Activated CD4-positive, alpha-beta T cell treated with anti-CD3 and anti-CD28 coated beads, Interleukin-2, amount 50 U/mL, for 24 hours (primary cell): ENCODE measurements at regions not wholly inside any gene's neighbourhood (a gene's known extent, or its start where the extent isn't known, plus 50 kb on each side); places are given as distances from the start of the nearest gene placed in this dataset.
"Not testable (repeated sequence)": the region's sequence is repeated elsewhere in the genome, so short reads cannot be mapped to it uniquely, and the experiment has no call there.

Experiments
- DNase-seq, 2 donors: peaks; one replicate each; pipeline ENCODE4 v3.0.0-alpha.2; 2020; ENCODE audit warnings: low read depth in 1 of 2, low spot score in 1 of 2

- DNase-seq, result no peak
These were observed 379.9 kb downstream of the AEBP2 start for GRCh38 chr12:19819231-19819630.

GRCh38 chr12:19822476-19822875 is 383.2 kb downstream of the AEBP2 start:
- DNase-seq, result no peak

DNA sequence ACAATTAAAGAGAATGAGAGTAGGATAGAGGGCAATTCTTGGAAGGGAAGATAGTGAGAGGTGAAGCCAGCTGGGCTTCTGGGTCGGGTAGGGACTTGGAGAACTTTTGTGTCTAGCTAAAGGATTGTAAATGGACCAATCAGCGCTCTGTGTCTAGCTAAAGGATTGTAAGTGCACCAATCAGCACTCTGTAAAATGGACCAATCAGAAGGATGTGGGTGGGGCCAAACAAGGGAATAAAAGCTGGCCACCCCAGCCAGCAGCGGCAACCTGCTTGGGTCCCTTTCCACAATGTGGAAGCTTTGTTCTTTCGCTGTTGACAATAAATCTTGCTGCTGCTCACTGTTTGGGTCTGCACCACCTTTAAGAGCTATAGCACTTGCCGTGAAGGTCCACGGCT is 384.0 kb downstream of the AEBP2 start:
- DNase-seq, result not testable (repeated sequence)

GRCh38 chr12:19826980-19827550 is 387.8 kb downstream of the AEBP2 start:
- no peak for DNase-seq

DNA sequence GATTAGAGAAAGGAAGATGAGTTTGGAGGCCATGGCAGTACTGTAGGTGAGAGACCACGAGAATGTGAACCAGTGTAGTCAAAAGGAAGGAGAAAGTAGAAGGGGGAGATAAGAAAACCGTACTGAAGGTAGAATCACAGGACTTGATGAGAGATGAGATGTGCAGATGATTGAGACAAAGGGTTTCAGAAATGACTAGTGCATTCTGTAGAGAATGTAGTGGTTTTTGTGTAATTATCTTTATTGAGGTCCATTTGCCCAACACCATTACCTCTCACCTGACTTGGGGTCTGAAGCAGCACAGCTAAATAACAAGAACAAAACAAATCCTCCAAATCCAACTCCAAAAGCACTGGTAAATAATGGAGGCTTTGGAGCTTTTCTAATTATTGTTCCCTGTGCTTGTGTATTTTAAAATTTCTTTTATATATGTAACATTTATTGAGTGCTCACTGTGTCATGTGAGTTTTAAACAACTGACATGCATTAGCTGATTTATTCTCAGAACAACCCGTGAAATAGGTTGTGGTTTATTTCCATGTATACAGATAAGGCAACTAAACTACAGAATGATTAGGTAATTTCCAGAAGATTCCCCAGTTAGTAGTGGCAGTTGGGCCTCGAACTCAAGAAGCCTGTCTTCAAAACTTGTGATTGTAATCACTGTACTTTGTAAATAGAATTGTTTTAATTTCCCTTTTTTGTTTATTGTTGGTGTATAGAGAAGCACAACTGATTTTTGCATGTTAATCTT is 390.0 kb downstream of the AEBP2 start:
- no peak for DNase-seq

GRCh38 chr12:19830446-19830845 is 391.2 kb downstream of the AEBP2 start:
- no peak for DNase-seq

GRCh38 chr12:19833775-19834501 is 394.6 kb downstream of the AEBP2 start:
- DNase-seq, result peak in 1 of 2 donors; percentile 5

DNA sequence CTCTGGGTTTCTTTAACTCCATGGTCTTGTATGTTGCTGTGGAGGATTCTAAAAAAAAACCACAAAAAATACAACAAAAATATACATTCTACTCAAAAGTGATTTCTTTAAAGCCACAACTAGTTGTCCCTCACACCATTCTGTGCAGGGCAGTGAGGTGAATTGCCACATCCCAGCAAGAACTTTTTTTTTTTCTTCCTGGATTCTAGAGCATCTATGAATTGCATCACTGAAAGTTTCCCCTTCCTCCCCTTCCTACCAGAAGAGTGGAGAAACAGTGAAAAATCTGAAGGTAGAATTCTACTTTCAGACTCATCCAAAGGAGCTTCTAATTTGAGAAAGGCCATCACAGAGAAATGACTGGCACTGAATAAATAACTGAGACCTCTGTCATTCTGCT is 395.3 kb downstream of the AEBP2 start:
- no peak for DNase-seq

- no peak for DNase-seq
These were observed 396.8 kb downstream of the AEBP2 start for GRCh38 chr12:19836056-19836455.

GRCh38 chr12:19836456-19836855 is 397.2 kb downstream of the AEBP2 start:
- no peak for DNase-seq

DNA sequence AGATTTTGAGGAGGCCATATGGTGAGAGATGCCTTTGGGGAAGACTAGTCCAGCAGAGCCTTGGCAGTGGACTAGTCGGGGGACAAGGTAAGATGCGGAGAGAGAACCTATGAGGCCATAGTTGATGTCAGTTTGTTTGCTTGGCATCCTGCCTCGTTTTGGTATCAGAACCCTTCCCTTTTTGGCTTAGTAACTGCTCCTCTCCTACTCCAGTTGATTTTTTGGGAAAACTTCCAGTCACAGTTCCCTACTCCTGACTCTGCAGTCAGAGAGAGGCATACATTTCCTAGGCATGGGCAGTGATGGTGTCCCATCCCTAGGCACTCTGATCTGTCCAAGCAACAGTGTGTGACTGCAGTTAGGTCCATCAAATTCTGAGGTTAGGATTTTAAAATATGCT is 398.3 kb downstream of the AEBP2 start:
- DNase-seq, result no peak

GRCh38 chr12:19841451-19841850 is 402.2 kb downstream of the AEBP2 start:
- no peak for DNase-seq

DNA sequence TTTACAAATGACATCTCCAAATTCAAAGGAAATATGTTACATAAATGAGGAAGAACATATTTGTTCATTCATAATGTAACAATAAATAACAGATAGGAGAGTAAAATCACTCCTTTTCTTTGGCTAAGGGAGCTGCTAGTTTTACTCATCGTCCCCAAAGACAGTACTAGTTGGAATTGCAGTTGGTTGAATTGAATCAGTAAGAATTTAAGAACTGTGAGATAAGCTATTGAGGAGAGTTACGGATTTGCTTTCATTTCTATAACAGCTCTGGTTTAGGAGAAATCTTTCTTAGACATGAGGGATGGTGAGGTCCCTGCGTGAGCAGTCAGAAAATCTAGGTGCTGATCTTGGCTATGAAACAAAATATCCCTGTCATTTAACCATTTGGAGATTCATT is 402.8 kb downstream of the AEBP2 start:
- DNase-seq, result no peak

- DNase-seq, result no peak
These were observed 404.9 kb downstream of the AEBP2 start for GRCh38 chr12:19844224-19844623.

GRCh38 chr12:19846574-19846973 is 407.3 kb downstream of the AEBP2 start:
- no peak for DNase-seq

GRCh38 chr12:19847294-19848059 is 408.2 kb downstream of the AEBP2 start:
- DNase-seq, result no peak

GRCh38 chr12:19848421-19848820 is 409.1 kb downstream of the AEBP2 start:
- no peak for DNase-seq

DNA sequence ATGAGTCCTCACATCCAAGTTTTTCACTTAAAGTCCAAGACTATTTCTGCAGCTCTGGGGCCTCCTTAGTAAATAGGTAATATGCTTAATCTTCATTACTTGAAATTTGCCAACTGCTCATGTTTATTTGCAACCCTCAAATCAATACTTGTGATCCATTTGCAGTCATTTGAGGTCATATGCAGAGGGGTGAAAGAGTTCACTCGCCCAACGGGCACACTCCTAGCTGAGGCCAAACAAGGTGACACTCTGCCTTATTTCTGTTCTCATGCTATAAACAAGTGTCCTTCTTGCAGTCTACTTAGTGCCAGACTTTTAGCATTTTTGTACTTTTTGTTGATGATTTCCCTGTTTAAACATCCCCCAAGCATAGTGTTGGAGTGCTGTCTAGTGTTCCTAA is 409.9 kb downstream of the AEBP2 start:
- no peak for DNase-seq

- DNase-seq, result no peak
These were observed 411.2 kb downstream of the AEBP2 start for GRCh38 chr12:19850346-19851065.

DNA sequence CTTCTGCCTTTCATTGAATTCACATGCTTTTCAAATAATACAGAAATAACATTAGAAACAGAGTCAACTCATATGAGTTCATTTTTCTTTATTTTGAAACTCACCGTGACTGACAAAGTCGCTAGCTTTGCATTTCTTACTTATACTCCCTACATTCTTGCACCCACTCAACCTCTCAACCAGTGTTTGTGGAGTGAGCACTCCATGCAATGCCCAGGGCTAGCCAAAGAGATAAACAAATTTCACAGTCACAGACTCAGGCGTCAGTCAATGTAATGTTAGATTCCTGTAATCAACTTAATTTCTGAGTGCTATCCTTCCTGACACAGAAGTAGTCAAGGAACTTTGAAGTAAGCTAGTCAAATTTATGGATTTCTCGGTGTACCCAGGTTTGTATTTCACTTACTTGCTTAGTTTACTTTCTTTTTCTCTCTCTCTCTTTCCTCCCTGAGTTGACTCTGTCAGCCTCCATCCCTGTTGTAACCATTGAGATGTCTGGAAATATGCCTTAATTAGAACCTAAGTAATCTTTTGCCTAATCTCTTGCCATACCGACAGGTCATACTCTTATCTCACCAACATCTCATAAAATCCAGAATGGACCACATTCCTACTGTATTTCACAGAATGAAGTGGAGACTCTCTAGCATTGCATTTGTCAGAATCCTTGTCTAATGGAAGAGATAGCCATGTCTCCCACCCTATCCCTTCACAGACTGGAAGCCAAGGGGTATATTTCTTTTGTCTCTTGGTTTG is 413.0 kb downstream of the AEBP2 start:
- DNase-seq, result no peak
